Chondrocyte (in vitro differentiated cells): ENCODE measurements at regions not wholly inside any gene's neighbourhood (a gene's known extent, or its start where the extent isn't known, plus 50 kb on each side); places are given as distances from the start of the nearest gene placed in this dataset.
"Not testable (repeated sequence)": the region's sequence is repeated elsewhere in the genome, so short reads cannot be mapped to it uniquely, and the experiment has no call there.

Source experiments
- DNase-seq: peaks from one replicate; pipeline ENCODE4 v3.0.0; 2021; ENCODE audit warnings: mixed read lengths, low spot score
- H3K27ac Mint-ChIP-seq: one replicate; pipeline ENCODE4 v1.8.0; 2021; ENCODE audit warnings: mild to moderate bottlenecking, moderate library complexity, mixed read lengths; ENCODE audit not compliant: unreplicated experiment
- H3K27me3 Mint-ChIP-seq: 2 replicates; pipeline ENCODE4 v1.8.0; 2021; ENCODE audit warnings: low read depth, mixed read lengths
- H3K36me3 Mint-ChIP-seq: 2 replicates; pipeline ENCODE4 v1.8.0; 2021; ENCODE audit warnings: low read depth, mixed read lengths
- H3K4me1 Mint-ChIP-seq: 2 replicates; pipeline ENCODE4 v1.8.0; 2021; ENCODE audit warnings: low read depth, mild to moderate bottlenecking, mixed read lengths
- H3K4me3 Mint-ChIP-seq: one replicate; pipeline ENCODE4 v1.8.0; 2021; ENCODE audit warnings: mild to moderate bottlenecking, moderate library complexity, mixed read lengths; ENCODE audit not compliant: unreplicated experiment
- H3K9me3 Mint-ChIP-seq: 2 replicates; pipeline ENCODE4 v1.8.0; 2021; ENCODE audit warnings: low read depth, mixed read lengths
- CTCF ChIP-seq: fragments of 200-600 bp; sonication (generic); IDR thresholded peaks from 2 replicates; pipeline ENCODE4 v1.5.0; 2021; ENCODE audit warnings: antibody characterized with exemption, mild to moderate bottlenecking, moderate library complexity

DNA sequence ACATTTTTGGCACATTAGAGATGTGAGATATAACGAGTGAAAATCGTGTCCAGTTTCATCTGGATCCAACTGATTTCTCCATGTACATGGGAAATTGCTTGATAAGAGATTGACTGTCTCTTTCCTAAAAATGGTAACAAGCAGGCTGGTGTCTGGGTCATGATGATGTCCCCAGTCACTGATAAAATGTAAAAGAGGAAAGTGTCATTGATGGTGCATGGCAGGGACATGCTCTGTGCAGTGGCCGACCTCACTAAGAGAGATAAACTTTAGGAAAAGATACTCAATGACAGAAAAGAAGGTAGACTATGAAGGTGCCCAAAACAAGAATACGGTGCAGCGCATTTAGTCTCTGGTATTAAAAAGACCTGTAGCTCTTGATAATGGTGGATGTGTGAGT is 1517.5 kb downstream of the RPIA start:
- no peak for TF ChIP-seq CTCF
- no peak for DNase-seq
- H3K9me3 Mint-ChIP-seq: peaks cover 16% of the 10 kb centered on the region
- H3K4me1 Mint-ChIP-seq: no peaks in the 10 kb centered on the region
- H3K27me3 Mint-ChIP-seq: no peaks in the 10 kb centered on the region
- no peak overlapping the region for H3K4me3 Mint-ChIP-seq
- no peaks in the 10 kb centered on the region for H3K36me3 Mint-ChIP-seq
- H3K27ac Mint-ChIP-seq: no peak overlapping the region

DNA sequence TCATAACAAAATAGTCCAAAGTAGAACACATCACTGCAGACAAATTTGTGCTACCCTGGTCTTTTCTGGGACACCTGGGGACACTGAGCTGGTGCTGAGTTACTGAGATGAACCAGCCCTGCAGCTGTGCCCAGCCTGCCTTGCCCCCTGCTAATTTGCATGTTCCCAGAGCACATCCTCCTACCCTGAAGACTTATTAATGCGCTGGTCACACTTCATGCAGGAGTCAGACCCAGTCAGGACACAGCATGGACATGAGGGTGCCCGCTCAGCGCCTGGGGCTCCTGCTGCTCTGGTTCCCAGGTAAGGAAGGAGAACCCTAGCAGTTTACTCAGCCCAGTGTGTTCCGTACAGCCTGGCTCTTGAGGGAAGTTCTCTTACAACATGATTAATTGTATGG is 1518.3 kb downstream of the RPIA start:
- no peaks in the 10 kb centered on the region for H3K27me3 Mint-ChIP-seq
- no peak for DNase-seq
- no peak overlapping the region for H3K4me3 Mint-ChIP-seq
- no peaks in the 10 kb centered on the region for H3K4me1 Mint-ChIP-seq
- no peaks in the 10 kb centered on the region for H3K36me3 Mint-ChIP-seq
- H3K9me3 Mint-ChIP-seq: peaks cover 14% of the 10 kb centered on the region
- no peak overlapping the region for H3K27ac Mint-ChIP-seq
- TF ChIP-seq CTCF: no peak

DNA sequence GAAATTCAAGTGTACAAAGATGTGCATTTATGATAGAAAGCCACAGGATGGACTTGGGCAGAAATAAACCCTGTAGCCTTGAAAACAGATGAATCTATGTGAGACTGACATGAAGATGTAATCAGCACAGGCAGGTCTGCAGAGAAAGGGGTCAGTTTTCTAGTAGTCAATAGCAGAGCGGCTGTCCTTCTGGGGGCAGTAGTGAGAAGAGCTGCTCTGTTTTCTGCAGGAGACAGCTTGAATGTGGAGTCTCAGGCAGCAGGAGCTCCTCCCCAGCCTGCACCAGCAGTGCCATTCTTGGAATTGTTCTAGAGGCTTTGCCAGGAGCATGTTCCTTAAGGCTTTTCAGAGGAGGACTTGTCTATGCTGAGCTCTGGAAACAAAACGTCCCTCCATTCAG is 1524.4 kb downstream of the RPIA start:
- not testable (repeated sequence) for H3K9me3 Mint-ChIP-seq, H3K27ac Mint-ChIP-seq, H3K36me3 Mint-ChIP-seq, DNase-seq, H3K4me1 Mint-ChIP-seq, H3K27me3 Mint-ChIP-seq, H3K4me3 Mint-ChIP-seq

DNA sequence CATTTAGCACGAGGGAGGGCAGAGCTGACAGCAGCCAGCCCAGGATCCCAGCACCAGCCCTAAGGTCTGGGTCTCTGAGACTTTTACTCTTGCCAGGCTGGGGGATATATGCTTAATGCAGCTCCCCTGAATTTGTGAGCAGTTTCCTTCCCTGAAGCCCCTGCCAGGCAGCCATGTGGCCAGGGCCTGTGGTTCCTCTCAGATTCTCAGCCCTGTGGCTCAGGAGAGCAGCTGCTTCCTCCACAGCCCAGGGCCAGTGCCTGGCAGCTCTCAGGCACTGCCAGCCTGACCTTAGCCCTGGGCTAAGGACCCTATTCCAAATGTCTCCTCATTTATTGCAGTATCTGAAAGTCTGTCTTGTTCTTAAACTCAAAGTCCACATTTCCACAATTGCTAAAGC is 1525.3 kb downstream of the RPIA start:
- DNase-seq, H3K36me3 Mint-ChIP-seq, H3K9me3 Mint-ChIP-seq, H3K27me3 Mint-ChIP-seq, H3K27ac Mint-ChIP-seq, H3K4me3 Mint-ChIP-seq, H3K4me1 Mint-ChIP-seq: not testable (repeated sequence)

DNA sequence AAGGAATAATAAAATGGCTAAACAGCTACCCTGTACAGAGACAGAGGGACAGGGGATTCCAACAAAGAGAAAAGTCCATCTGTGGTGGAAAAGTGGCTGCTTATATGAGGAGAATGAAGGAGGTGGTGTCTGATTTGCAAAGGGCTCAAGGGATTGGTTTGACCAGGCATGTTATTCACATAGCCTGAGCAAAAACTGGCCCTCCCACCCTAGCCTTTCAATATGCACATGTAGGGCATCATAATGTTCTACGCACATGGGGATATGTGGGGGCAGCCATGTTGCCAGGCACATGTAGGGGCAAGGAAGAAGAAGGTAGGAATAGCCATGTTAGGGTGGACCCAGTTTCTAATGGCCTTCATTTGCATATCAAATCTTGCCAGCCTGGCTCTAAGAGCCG is 1527.1 kb downstream of the RPIA start:
- H3K4me3 Mint-ChIP-seq, H3K27ac Mint-ChIP-seq, DNase-seq, H3K36me3 Mint-ChIP-seq, H3K9me3 Mint-ChIP-seq, H3K4me1 Mint-ChIP-seq, H3K27me3 Mint-ChIP-seq: not testable (repeated sequence)

DNA sequence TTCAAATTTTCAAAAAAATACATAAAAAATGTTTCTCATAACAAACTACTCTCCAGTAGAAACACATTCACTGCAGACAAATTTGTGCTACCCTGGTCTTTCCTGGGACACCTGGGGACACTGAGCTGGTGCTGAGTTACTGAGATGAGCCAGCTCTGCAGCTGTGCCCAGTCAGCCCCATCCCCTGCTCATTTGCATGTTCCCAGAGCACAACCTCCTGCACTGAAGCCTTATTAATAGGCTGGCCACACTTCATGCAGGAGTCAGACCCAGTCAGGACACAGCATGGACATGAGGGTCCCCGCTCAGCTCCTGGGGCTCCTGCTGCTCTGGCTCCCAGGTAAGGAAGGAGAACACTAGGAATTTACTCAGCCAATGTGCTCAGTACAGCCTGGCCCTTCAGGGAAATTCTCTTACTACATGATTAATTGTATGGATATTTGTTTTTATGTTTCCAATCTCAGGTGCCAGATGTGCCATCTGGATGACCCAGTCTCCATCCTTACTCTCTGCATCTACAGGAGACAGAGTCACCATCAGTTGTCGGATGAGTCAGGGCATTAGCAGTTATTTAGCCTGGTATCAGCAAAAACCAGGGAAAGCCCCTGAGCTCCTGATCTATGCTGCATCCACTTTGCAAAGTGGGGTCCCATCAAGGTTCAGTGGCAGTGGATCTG is 1529.3 kb downstream of the RPIA start:
- DNase-seq, H3K27me3 Mint-ChIP-seq, H3K4me3 Mint-ChIP-seq, H3K9me3 Mint-ChIP-seq, H3K27ac Mint-ChIP-seq, H3K36me3 Mint-ChIP-seq, H3K4me1 Mint-ChIP-seq: not testable (repeated sequence)

- no peak overlapping the region for H3K27ac Mint-ChIP-seq
- H3K4me1 Mint-ChIP-seq: no peaks in the 10 kb centered on the region
- H3K9me3 Mint-ChIP-seq: peaks cover 8% of the 10 kb centered on the region
- DNase-seq: no peak
- no peaks in the 10 kb centered on the region for H3K36me3 Mint-ChIP-seq
- H3K27me3 Mint-ChIP-seq: peaks cover 1% of the 10 kb centered on the region
- H3K4me3 Mint-ChIP-seq: no peak overlapping the region
- TF ChIP-seq CTCF: no peak
Measured at GRCh38 chr2:90221300-90221651, 1529.8 kb downstream of the RPIA start.

- H3K36me3 Mint-ChIP-seq, H3K4me3 Mint-ChIP-seq, H3K27me3 Mint-ChIP-seq, H3K9me3 Mint-ChIP-seq, H3K4me1 Mint-ChIP-seq, H3K27ac Mint-ChIP-seq, DNase-seq: not testable (repeated sequence)
Measured at GRCh38 chr2:90224767-90225166, 1533.3 kb downstream of the RPIA start.

DNA sequence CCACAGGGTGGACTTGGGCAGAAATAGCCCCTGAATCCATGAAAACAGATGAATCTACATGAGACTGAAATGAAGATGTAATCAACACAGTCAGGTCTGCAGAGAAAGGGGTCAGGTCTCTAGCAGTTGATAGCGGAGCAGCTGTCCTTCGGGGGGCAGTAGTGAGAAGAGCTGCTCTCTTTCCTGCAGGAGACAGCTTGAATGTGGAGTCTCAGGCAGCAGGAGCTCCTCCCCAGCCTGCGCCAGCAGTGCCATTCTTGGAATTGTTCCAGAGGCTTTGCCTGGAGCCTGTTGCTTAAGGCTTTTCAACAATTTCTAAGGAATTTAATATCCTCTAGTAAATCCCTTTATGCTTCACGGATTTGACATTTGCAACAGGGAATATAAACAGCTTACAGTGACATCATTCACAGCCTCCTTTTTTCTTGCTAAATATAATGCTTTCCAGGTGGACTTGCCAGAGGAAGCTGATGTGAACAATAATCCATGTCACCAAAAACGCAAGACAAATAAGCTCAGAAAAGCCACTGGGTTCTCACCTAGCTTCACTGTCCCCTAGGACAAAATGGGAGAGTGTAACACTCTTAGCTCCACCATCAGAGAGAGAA is 1535.1 kb downstream of the RPIA start:
- not testable (repeated sequence) for H3K27ac Mint-ChIP-seq, H3K4me3 Mint-ChIP-seq, H3K4me1 Mint-ChIP-seq, H3K9me3 Mint-ChIP-seq, H3K27me3 Mint-ChIP-seq, H3K36me3 Mint-ChIP-seq, DNase-seq

GRCh38 chr2:90231199-90231598 is 1539.7 kb downstream of the RPIA start:
- not testable (repeated sequence) for H3K27me3 Mint-ChIP-seq

More at GRCh38 chr2:90231199-90231598, 1539.7 kb downstream of the RPIA start:
- H3K4me3 Mint-ChIP-seq, H3K9me3 Mint-ChIP-seq, H3K27ac Mint-ChIP-seq, H3K4me1 Mint-ChIP-seq, H3K36me3 Mint-ChIP-seq, DNase-seq: not testable (repeated sequence)
